GM18868 (cell line): ENCODE measurements at regions not wholly inside any gene's neighbourhood (a gene's known extent, or its start where the extent isn't known, plus 50 kb on each side); places are given as distances from the start of the nearest gene placed in this dataset.

ENCODE experiments used
- ATAC-seq: cut with Tn5 transposase; IDR thresholded peaks from one replicate; pipeline ENCODE4 v1.9.1; 2021; ENCODE audit warnings: mild to moderate bottlenecking, moderate library complexity; ENCODE audit not compliant: unreplicated experiment

DNA sequence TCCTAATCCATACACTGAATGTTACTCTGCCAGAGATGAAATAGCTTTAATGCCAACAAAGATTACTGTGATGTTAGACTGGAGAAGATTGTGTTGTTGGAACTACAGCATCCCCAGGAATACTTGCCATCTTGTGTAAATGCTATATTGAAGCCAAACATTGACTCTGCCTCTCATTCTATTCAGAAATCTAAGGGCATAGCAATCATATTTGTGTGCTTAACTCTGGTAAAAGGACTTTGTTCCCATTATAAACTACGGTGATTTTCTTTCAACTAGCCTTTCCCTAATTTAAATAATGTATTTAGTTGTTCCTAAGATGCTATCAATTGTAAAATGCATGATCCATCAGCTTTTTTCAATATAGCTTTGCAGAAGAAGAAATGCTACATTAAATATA is 498.4 kb upstream of the LRRN3 start:
- no peak for ATAC-seq

DNA sequence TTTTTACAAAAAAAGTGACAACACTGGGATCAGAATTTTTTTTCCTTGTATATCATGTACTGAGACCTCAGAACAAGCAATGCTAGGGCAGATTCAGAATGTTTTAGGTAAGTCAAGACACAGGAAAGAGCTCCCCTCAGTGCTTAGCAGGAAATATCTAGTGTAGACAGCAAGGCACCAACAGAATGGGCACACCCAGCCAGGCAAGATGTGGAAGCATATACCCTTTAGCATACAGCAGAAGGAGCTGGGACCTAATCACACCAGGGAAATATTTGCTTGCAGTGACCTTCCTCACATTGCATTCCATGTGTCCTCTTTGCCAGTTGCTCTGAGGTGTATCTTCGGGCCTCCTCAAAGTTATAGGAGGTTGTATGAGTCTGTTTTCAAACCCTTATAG is 497.6 kb upstream of the LRRN3 start:
- no peak for ATAC-seq

DNA sequence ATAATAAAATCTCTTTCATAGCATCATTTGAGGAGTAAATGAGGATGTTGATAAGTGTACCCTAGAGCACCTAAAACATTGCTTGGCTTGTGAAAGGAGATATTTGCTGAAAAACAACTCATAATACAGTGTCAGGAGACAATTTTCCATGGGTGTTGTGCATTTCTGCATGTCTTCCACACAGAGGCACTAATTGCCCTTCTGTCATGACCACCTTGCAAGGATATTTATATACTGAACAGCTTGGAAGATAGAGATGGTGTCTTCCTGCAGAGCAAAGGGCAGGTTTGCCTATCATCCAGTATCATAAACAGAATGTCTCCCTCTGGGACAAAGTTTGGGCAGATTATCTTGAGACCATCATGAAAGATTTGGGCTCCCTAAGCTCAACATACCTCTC is 495.2 kb upstream of the LRRN3 start:
- ATAC-seq: no peak

DNA sequence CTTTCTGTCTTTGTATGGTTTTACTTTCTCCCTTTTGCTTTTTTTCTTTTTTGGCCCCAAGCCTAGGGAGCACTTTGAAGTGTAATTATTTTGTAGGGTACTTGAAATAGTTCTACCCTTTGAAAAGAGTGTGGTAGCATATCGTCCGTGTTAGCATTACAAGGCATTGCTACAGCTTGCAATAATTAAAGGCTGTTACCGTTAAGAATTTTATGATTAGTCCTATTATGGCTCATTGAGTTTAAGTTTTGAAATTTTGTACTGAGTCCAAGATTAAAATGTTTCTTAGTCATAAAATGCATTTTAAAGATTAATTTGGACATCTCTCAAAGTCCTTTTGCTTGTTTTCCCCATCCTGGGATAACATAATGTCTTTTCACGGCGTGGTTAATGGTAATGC is 490.0 kb upstream of the LRRN3 start:
- no peak for ATAC-seq

DNA sequence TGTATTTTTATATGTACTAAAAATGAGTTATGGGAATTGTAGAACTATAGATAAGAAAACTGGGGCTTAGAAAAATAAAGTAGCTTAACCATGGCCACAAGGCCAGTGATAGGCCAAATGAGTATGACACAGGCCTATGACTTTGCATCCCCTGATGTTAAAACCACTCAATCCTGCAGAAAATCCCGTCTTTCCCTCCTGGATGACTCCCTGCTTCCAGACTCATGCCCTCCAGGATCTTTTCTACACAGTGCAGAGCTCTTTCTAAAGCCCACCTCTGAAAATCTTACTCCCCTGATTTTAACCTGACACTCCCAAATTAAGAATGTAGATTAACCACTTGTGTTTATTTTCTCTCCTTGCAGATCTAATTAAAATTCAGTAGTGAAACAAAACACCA is 489.2 kb upstream of the LRRN3 start:
- no peak for ATAC-seq

DNA sequence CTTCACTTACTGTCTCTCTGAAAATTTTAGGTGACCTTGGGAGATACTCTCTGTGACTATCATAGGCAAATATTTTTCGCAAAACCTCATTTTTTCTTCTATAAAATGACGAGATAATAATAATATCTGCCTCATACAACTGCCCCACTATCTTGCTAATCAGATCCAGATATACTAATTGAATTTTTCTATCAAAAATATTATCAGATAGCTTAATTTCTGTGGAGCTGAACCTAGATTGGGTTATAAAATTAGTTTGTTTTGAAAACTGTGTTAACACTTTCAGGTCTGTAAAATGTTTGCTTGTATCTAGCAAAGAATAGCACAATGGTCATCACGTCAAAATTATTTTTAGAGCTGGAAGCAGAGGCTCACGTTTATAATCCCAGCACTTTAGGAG is 486.7 kb upstream of the LRRN3 start:
- ATAC-seq: no peak

DNA sequence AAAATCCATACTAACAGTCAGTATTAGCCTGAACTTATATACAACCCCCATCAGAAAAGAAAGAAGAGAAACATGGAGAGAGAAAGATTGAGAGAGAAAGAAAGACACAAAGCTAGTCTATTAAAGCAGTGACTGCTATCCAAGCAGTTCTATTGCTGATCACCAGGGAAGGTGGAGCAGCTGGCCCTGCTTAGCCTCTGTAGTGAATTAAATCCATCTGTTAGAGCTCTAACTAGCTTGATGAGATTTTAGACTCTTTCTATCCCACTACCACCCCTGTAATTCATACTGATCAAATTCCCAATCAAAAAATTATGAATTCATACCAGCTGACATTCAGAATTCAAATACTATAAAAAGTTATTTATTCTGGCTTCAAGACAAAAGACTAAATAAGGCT is 486.0 kb upstream of the LRRN3 start:
- no peak for ATAC-seq

DNA sequence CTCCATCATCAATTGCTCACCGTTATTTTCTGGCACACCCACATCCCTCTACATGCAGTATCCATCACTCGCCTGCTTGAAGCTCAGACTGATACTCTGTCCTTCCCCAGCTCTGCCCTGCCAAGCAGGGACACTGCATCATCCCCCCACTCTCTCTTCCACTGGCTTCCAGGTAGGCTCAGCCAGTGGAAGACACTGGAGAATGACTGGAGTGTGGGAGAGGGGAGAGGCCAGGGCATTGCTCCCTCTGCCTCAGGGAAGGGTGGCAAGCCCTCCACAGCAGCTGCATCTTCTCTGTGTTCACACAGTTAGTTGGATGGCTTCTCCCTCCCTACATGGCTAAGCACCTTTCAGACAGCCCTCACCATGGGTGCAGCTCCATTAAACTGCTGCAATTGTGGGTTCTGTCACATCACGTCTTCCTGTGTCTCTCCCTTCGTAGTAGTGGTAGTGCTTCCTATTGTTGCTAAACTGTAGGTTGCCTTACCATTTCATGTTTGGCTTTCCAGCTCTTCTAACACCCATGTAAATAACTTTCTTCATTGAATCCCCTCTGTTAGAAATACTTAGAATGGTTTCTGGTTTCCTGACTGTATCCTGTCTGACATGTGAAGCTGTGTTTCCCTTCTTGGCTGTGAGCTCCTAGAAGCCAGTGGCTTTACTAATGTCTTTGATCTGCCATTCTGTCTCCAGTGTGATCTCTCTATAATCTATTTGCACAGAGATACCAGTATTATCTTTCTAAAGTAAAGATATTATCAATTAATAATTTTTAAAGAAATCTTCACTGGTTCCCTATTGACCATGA is 483.7 kb upstream of the LRRN3 start:
- ATAC-seq: no peak

DNA sequence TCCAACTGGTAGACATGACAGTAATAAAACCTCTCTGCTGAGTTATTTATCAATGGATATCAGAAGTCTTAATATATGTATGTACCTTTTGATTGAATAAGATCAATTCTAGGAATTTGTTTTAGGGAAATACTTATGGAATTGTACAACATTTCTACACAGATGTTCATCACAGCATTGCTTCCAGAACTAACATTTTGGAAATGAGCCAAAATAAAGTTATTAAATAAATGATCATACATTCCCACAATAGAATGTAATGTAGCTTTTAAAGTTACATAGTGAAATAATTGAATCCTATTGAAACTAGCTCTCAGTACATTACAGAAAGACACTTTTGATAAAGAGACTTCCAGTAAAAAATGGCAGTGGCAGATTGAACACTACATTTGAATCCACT is 481.6 kb upstream of the LRRN3 start:
- ATAC-seq: no peak

DNA sequence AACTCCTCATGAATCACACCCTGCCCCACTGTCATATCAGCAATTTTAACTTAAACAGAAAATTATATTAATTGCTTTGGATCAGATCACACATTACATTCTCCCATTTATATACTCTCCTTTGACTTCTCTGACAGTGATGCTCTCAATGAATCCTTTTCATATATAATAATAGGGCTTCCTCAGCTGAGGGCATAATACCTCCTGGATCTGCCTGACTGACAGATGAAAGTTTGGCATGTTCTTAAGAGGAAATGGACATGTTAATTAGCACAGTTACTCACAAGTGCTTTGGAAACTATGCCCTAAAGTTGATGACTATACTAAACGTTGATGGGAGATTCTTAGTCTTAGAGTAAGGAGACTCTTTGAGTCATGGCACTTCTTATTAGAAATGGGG is 478.2 kb upstream of the LRRN3 start:
- ATAC-seq: no peak
